RWPE2 (cell line): ENCODE measurements at regions not wholly inside any gene's neighbourhood (a gene's known extent, or its start where the extent isn't known, plus 50 kb on each side); places are given as distances from the start of the nearest gene placed in this dataset.
"Not testable (repeated sequence)": the region's sequence is repeated elsewhere in the genome, so short reads cannot be mapped to it uniquely, and the experiment has no call there.

Experiments
- ATAC-seq: fragments of 200-7000 bp; cut with Tn5 transposase; 3 replicates; pipeline ENCODE4 v1.9.1; 2021; ENCODE audit warnings: low read depth
- DNase-seq: peaks from one replicate; pipeline ENCODE4 v3.0.0-alpha.2; 2020; ENCODE audit warnings: low spot score
- H3K27ac ChIP-seq: fragments of 450-650 bp; 2 replicates; pipeline ENCODE4 v1.5.1; 2017; ENCODE audit warnings: mild to moderate bottlenecking; ENCODE audit not compliant: poor library complexity, severe bottlenecking
- H3K27me3 ChIP-seq: fragments of 250-450 bp; sonication (Bioruptor Pico); 2 replicates; pipeline ENCODE4 v1.5.1; 2021; ENCODE audit warnings: mild to moderate bottlenecking, moderate library complexity; ENCODE audit not compliant: insufficient read depth, poor library complexity, severe bottlenecking
- H3K36me3 ChIP-seq: fragments of 250-450 bp; sonication (Bioruptor Pico); 2 replicates; pipeline ENCODE4 v1.5.1; 2020; ENCODE audit warnings: low read depth, mild to moderate bottlenecking, moderate library complexity
- H3K4me1 ChIP-seq: fragments of 250-450 bp; sonication (Bioruptor Pico); 2 replicates; pipeline ENCODE4 v1.5.1; 2021; ENCODE audit warnings: mild to moderate bottlenecking, moderate library complexity; ENCODE audit not compliant: insufficient read depth, poor library complexity, severe bottlenecking
- H3K4me3 ChIP-seq: fragments of 250-450 bp; sonication (Bioruptor Pico); 2 replicates; pipeline ENCODE4 v1.5.1; 2021; ENCODE audit warnings: mild to moderate bottlenecking, moderate library complexity; ENCODE audit not compliant: severe bottlenecking
- H3K9me3 ChIP-seq: fragments of 250-450 bp; sonication (Bioruptor Pico); 2 replicates; pipeline ENCODE4 v1.5.1; 2021; ENCODE audit warnings: mild to moderate bottlenecking, moderate library complexity; ENCODE audit not compliant: severe bottlenecking
- CTCF ChIP-seq: fragments of 450-650 bp; IDR thresholded peaks from one replicate; pipeline ENCODE4 v1.5.1; 2017; ENCODE audit warnings: mild to moderate bottlenecking, moderate library complexity; ENCODE audit not compliant: poor library complexity, severe bottlenecking

GRCh38 chr2:138078153-138078552 is 113.9 kb downstream of the HNMT start:
- Histone ChIP-seq H3K27ac (no peak overlapping the region), H3K4me1 (peaks cover 17% of the 10 kb centered on the region), H3K4me3 (no peak overlapping the region), H3K36me3 (no peaks in the 10 kb centered on the region), H3K27me3 (no peaks in the 10 kb centered on the region), H3K9me3 (no peaks in the 10 kb centered on the region)
- ATAC-seq, result no peak
- TF ChIP-seq CTCF, result no peak
- DNase-seq, result no peak

GRCh38 chr2:138079976-138080375 is 115.7 kb downstream of the HNMT start:
- Histone ChIP-seq H3K27ac (peak overlapping the region; percentile 22), H3K36me3 (no peaks in the 10 kb centered on the region), H3K4me3 (no peak overlapping the region), H3K9me3 (no peaks in the 10 kb centered on the region), H3K27me3 (no peaks in the 10 kb centered on the region), H3K4me1 (peaks cover 17% of the 10 kb centered on the region)
- DNase-seq (no peak), ATAC-seq (peak; percentile 44; the same call in 1 of the 3 replicates)
- no peak for TF ChIP-seq CTCF

GRCh38 chr2:138081225-138082073 is 117.2 kb downstream of the HNMT start:
- peak overlapping the region; percentile 22 for H3K27ac ChIP-seq
- no peak for TF ChIP-seq CTCF
- ATAC-seq, result no peak

GRCh38 chr2:138084206-138084605 is 119.9 kb downstream of the HNMT start:
- no peaks in the 10 kb centered on the region for H3K9me3 ChIP-seq
- no peak overlapping the region for H3K27ac ChIP-seq
- H3K36me3 ChIP-seq, result no peaks in the 10 kb centered on the region
- no peak overlapping the region for H3K4me3 ChIP-seq
- H3K4me1 ChIP-seq, result peaks cover 27% of the 10 kb centered on the region
- DNase-seq (no peak), ATAC-seq (no peak)
- TF ChIP-seq CTCF, result no peak
- H3K27me3 ChIP-seq, result no peaks in the 10 kb centered on the region

More at GRCh38 chr2:138081225-138082073, 117.2 kb downstream of the HNMT start:
- H3K4me3 ChIP-seq, result no peak overlapping the region
- H3K27me3 ChIP-seq, result no peaks in the 10 kb centered on the region
- H3K4me1 ChIP-seq, result peaks cover 27% of the 10 kb centered on the region
- no peaks in the 10 kb centered on the region for H3K9me3 ChIP-seq
- no peak for DNase-seq
- H3K36me3 ChIP-seq, result no peaks in the 10 kb centered on the region

GRCh38 chr2:138085441-138085840 is 121.2 kb downstream of the HNMT start:
- not testable (repeated sequence) for H3K27me3 ChIP-seq, H3K9me3 ChIP-seq, H3K4me3 ChIP-seq, H3K36me3 ChIP-seq, DNase-seq
- peak; percentile 87 for ATAC-seq
- Histone ChIP-seq H3K27ac (peak overlapping the region; percentile 58), H3K4me1 (peaks cover 15% of the 10 kb centered on the region)
